CD1c-positive myeloid dendritic cell (primary cell): ENCODE measurements at regions not wholly inside any gene's neighbourhood (a gene's known extent, or its start where the extent isn't known, plus 50 kb on each side); places are given as distances from the start of the nearest gene placed in this dataset.

Experiments
- DNase-seq: peaks from one replicate; pipeline ENCODE4 v3.0.0-alpha.2; 2016; ENCODE audit errors: extremely low spot score

GRCh38 chr2:35946478-35946877, 409.1 kb upstream of the CRIM1 start:
- DNase-seq: no peak

GRCh38 chr2:35938838-35939237, 416.7 kb upstream of the CRIM1 start:
- no peak for DNase-seq

- DNase-seq: no peak
Observed at GRCh38 chr2:35933031-35933430, 422.5 kb upstream of the CRIM1 start.

- DNase-seq: no peak
Observed at GRCh38 chr2:35932276-35932963, 423.2 kb upstream of the CRIM1 start.

- no peak for DNase-seq
Observed at GRCh38 chr2:35931626-35932025, 424.0 kb upstream of the CRIM1 start.

GRCh38 chr2:35931115-35931514, 424.5 kb upstream of the CRIM1 start:
- no peak for DNase-seq

- DNase-seq: no peak
Observed at GRCh38 chr2:35929551-35929950, 426.0 kb upstream of the CRIM1 start.

- no peak for DNase-seq
Observed at GRCh38 chr2:35920061-35920460, 435.5 kb upstream of the CRIM1 start.

- DNase-seq: no peak
Observed at GRCh38 chr2:35915261-35915660, 440.3 kb upstream of the CRIM1 start.

GRCh38 chr2:35891936-35892335, 463.6 kb upstream of the CRIM1 start:
- no peak for DNase-seq

- DNase-seq: no peak
Observed at GRCh38 chr2:35891528-35891927, 464.1 kb upstream of the CRIM1 start.

GRCh38 chr2:35887146-35887545, 468.4 kb upstream of the CRIM1 start:
- DNase-seq: no peak

- no peak for DNase-seq
Observed at GRCh38 chr2:35873921-35874320, 481.7 kb upstream of the CRIM1 start.

GRCh38 chr2:35871672-35872071, 483.9 kb upstream of the CRIM1 start:
- no peak for DNase-seq

- no peak for DNase-seq
Observed at GRCh38 chr2:35870713-35871112, 484.9 kb upstream of the CRIM1 start.

- DNase-seq: no peak
Observed at GRCh38 chr2:35864141-35864540, 491.4 kb upstream of the CRIM1 start.

GRCh38 chr2:35858216-35858615, 497.4 kb upstream of the CRIM1 start:
- DNase-seq: no peak

GRCh38 chr2:35857498-35857897, 498.1 kb upstream of the CRIM1 start:
- no peak for DNase-seq

GRCh38 chr2:35831385-35831784, 524.2 kb upstream of the CRIM1 start:
- DNase-seq: no peak

GRCh38 chr2:35830833-35831232, 524.7 kb upstream of the CRIM1 start:
- DNase-seq: no peak

GRCh38 chr2:35827086-35827485, 528.5 kb upstream of the CRIM1 start:
- no peak for DNase-seq

GRCh38 chr2:35822716-35823115, 532.9 kb upstream of the CRIM1 start:
- no peak for DNase-seq

GRCh38 chr2:35821675-35822074, 533.9 kb upstream of the CRIM1 start:
- no peak for DNase-seq

GRCh38 chr2:35820391-35820790, 535.2 kb upstream of the CRIM1 start:
- DNase-seq: no peak
